Adrenal gland (tissue), 5 donors: ENCODE measurements at regions not wholly inside any gene's neighbourhood (a gene's known extent, or its start where the extent isn't known, plus 50 kb on each side); places are given as distances from the start of the nearest gene placed in this dataset.

Source experiments
- POLR2A ChIP-seq, 2 donors: fragments of 450-650 bp; IDR thresholded peaks; one replicate each; pipeline ENCODE4 v1.6.1; 2017; ENCODE audit warnings: antibody characterized with exemption in 2 of 2, mild to moderate bottlenecking in 2 of 2, moderate library complexity in 1 of 2
- TF ChIP-seq, protein P1 (sequence below), 6 experiments: fragments of 450-650 bp in 4 of 6; fragments of 200-600 bp in 2 of 6; sonication (generic) in 1 of 6; IDR thresholded peaks; 1 replicate in 5 of 6; 2 replicates in 1 of 6; pipeline versions ENCODE4 v1.5.1 to v1.8.0; 2016 to 2021; ENCODE audit warnings: antibody characterized with exemption in 6 of 6, mild to moderate bottlenecking in 2 of 6, moderate library complexity in 1 of 6
- donor health status: DM: no; HTN: no; CAD: no.

GRCh38 chr5:98110791-98111190 lies 662.7 kb upstream of the RGMB start:
- TF ChIP-seq, protein P1, sequence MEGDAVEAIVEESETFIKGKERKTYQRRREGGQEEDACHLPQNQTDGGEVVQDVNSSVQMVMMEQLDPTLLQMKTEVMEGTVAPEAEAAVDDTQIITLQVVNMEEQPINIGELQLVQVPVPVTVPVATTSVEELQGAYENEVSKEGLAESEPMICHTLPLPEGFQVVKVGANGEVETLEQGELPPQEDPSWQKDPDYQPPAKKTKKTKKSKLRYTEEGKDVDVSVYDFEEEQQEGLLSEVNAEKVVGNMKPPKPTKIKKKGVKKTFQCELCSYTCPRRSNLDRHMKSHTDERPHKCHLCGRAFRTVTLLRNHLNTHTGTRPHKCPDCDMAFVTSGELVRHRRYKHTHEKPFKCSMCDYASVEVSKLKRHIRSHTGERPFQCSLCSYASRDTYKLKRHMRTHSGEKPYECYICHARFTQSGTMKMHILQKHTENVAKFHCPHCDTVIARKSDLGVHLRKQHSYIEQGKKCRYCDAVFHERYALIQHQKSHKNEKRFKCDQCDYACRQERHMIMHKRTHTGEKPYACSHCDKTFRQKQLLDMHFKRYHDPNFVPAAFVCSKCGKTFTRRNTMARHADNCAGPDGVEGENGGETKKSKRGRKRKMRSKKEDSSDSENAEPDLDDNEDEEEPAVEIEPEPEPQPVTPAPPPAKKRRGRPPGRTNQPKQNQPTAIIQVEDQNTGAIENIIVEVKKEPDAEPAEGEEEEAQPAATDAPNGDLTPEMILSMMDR (IDR thresholded peaks at IDR 0.05), result no peak
- TF ChIP-seq POLR2A (IDR thresholded peaks at IDR 0.05), result no peak
